HFFc6 (cell line): ENCODE measurements at regions not wholly inside any gene's neighbourhood (a gene's known extent, or its start where the extent isn't known, plus 50 kb on each side); places are given as distances from the start of the nearest gene placed in this dataset.
A peak's percentile ranks its signal among the peaks of the same experiment; 100 is the strongest.

Experiments used
- DNase-seq: peaks from one replicate; pipeline ENCODE4 v3.0.0-alpha.2; 2018
- H3K27ac Mint-ChIP-seq: 2 replicates; pipeline ENCODE4 v1.8.0; 2020; ENCODE audit warnings: mild to moderate bottlenecking, mixed read lengths
- H3K27me3 Mint-ChIP-seq: 2 replicates; pipeline ENCODE4 v1.8.0; 2021; ENCODE audit warnings: mild to moderate bottlenecking, moderate library complexity, mixed read lengths; ENCODE audit not compliant: insufficient read depth
- H3K36me3 Mint-ChIP-seq: 2 replicates; pipeline ENCODE4 v1.8.0; 2021; ENCODE audit warnings: low read depth, mixed read lengths
- H3K4me1 Mint-ChIP-seq: 2 replicates; pipeline ENCODE4 v1.8.0; 2020; ENCODE audit warnings: low read depth, mixed read lengths
- H3K4me3 Mint-ChIP-seq: 2 replicates; pipeline ENCODE4 v1.8.0; 2020; ENCODE audit warnings: mild to moderate bottlenecking, moderate library complexity, mixed read lengths
- H3K9me3 Mint-ChIP-seq: 2 replicates; pipeline ENCODE4 v1.8.0; 2020; ENCODE audit warnings: mild to moderate bottlenecking, mixed read lengths
- TF ChIP-seq, protein P1 (sequence below): fragments of 200-600 bp; sonication (generic); IDR thresholded peaks from 2 replicates; pipeline ENCODE4 v1.5.0; 2021; ENCODE audit warnings: antibody characterized with exemption, mild to moderate bottlenecking

DNA sequence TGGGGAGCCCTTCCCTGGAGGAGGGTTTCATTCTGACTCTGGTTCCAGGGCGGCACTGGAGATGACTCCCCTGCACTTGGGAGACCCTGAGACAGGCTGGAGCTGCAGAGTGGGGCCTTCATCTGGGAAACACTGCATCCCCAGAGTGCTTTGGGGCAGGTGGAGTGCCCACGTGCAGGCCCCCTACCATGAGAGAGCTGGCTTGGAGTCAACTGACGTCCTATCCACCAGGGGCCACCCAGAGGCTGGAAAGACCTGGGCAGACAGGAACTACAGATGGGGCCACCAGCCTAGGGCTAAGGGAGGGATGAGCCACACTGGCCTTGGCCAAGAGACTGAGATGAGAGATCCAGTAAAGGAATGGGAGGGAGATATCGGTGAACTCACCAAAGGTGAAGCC is 153.8 kb downstream of the ASB1 start:
- Mint-ChIP-seq H3K9me3 (no peaks in the 10 kb centered on the region; the same call in 1 of the 2 replicates), H3K4me3 (no peak overlapping the region), H3K36me3 (no peaks in the 10 kb centered on the region), H3K27me3 (peaks cover 23% of the 10 kb centered on the region), H3K4me1 (peaks cover 9% of the 10 kb centered on the region), H3K27ac (no peak overlapping the region)
- TF ChIP-seq, protein P1, sequence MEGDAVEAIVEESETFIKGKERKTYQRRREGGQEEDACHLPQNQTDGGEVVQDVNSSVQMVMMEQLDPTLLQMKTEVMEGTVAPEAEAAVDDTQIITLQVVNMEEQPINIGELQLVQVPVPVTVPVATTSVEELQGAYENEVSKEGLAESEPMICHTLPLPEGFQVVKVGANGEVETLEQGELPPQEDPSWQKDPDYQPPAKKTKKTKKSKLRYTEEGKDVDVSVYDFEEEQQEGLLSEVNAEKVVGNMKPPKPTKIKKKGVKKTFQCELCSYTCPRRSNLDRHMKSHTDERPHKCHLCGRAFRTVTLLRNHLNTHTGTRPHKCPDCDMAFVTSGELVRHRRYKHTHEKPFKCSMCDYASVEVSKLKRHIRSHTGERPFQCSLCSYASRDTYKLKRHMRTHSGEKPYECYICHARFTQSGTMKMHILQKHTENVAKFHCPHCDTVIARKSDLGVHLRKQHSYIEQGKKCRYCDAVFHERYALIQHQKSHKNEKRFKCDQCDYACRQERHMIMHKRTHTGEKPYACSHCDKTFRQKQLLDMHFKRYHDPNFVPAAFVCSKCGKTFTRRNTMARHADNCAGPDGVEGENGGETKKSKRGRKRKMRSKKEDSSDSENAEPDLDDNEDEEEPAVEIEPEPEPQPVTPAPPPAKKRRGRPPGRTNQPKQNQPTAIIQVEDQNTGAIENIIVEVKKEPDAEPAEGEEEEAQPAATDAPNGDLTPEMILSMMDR: no peak
- DNase-seq: no peak

GRCh38 chr2:238581126-238581525 is 154.4 kb downstream of the ASB1 start:
- TF ChIP-seq, protein P1: no peak
- no peaks in the 10 kb centered on the region for H3K36me3 Mint-ChIP-seq
- peaks cover 9% of the 10 kb centered on the region for H3K4me1 Mint-ChIP-seq
- DNase-seq: no peak
- H3K4me3 Mint-ChIP-seq: no peak overlapping the region
- H3K27me3 Mint-ChIP-seq: peaks cover 23% of the 10 kb centered on the region
- no peaks in the 10 kb centered on the region; the same call in 1 of the 2 replicates for H3K9me3 Mint-ChIP-seq
- H3K27ac Mint-ChIP-seq: no peak overlapping the region

- DNase-seq: peak; percentile 66
- Mint-ChIP-seq H3K9me3 (no peaks in the 10 kb centered on the region; the same call in 1 of the 2 replicates), H3K27ac (no peak overlapping the region), H3K4me3 (no peak overlapping the region), H3K4me1 (peaks cover 9% of the 10 kb centered on the region), H3K27me3 (peaks cover 31% of the 10 kb centered on the region), H3K36me3 (no peaks in the 10 kb centered on the region)
- TF ChIP-seq, protein P1: no peak
Measured at GRCh38 chr2:238582159-238582558, 155.4 kb downstream of the ASB1 start.

DNA sequence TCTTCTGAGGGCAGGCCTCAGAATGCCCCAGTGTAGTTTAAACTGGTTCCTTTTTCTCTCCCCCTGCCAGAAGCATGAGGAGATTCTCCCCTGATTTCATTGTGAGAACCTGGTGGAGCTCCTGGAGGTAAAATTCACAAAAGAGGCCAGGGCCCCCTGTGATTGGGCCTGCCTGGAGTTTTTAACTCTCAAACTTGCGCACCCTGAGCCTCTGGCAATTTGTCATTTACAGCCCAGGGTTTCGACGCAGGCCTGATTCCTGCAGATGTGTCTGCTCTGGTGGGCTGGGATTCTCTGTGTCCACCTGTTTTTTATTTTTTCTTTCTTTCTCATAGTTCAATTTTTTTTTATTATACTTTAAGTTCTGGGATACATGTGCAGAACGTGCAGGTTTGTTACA is 157.9 kb downstream of the ASB1 start:
- peaks cover 9% of the 10 kb centered on the region for H3K4me1 Mint-ChIP-seq
- TF ChIP-seq, protein P1: no peak
- no peaks in the 10 kb centered on the region; the same call in 1 of the 2 replicates for H3K9me3 Mint-ChIP-seq
- no peak overlapping the region for H3K27ac Mint-ChIP-seq
- H3K27me3 Mint-ChIP-seq: peaks cover 25% of the 10 kb centered on the region
- no peaks in the 10 kb centered on the region for H3K36me3 Mint-ChIP-seq
- DNase-seq: no peak
- H3K4me3 Mint-ChIP-seq: no peak overlapping the region

- Mint-ChIP-seq H3K27ac (no peak overlapping the region), H3K27me3 (peaks cover 18% of the 10 kb centered on the region), H3K36me3 (no peaks in the 10 kb centered on the region), H3K4me1 (peaks cover 9% of the 10 kb centered on the region), H3K9me3 (no peaks in the 10 kb centered on the region), H3K4me3 (no peak overlapping the region)
- no peak for DNase-seq
- TF ChIP-seq, protein P1: no peak
Measured at GRCh38 chr2:238585836-238586821, 159.4 kb downstream of the ASB1 start.
